Panc1 (cell line): ENCODE measurements at regions not wholly inside any gene's neighbourhood (a gene's known extent, or its start where the extent isn't known, plus 50 kb on each side); places are given as distances from the start of the nearest gene placed in this dataset.

Experiments
- ATAC-seq: fragments of 200-7000 bp; cut with Tn5 transposase; 2 replicates; pipeline ENCODE4 v1.9.1; 2020; ENCODE audit warnings: mild to moderate bottlenecking, moderate library complexity
- BruUV-seq: library from RNA; stranded (reverse); fragments of 400-500 nt; replicated peaks from 2 replicates; lab custom pipeline; 2021; lab: Mats Ljungman, UMichigan
- CTCF ChIA-PET: fragments of 300-600 bp; sonication (Branson Sonifier 250); formaldehyde crosslinking; loops from one replicate; lab custom pipeline; 2022; ENCODE audit warnings: antibody characterized with exemption; lab: Charles Lee
- POLR2A ChIA-PET: fragments of 300-600 bp; sonication (Branson Sonifier 250); formaldehyde crosslinking; loops from one replicate; lab custom pipeline; 2022; ENCODE audit warnings: antibody characterized with exemption; lab: Charles Lee
- DNase-seq: peaks from one replicate; pipeline ENCODE4 v3.0.0-alpha.2; 2010; ENCODE audit warnings: low read depth, low spot score
- H3K27ac ChIP-seq: 2 replicates; pipeline ENCODE4 v1.5.1; 2011; ENCODE audit warnings: mild to moderate bottlenecking, low read length, inconsistent platforms
- H3K27me3 ChIP-seq: fragments of 200-500 bp; sonication (Bioruptor generic); 2 replicates; pipeline ENCODE4 v1.6.0; 2014; ENCODE audit warnings: low read length, inconsistent platforms; ENCODE audit not compliant: control insufficient read depth, insufficient read depth
- H3K36me3 ChIP-seq: fragments of 200-500 bp; sonication (Bioruptor generic); 2 replicates; pipeline ENCODE4 v1.5.1; 2014; ENCODE audit warnings: inconsistent platforms, mild to moderate bottlenecking, low read length, moderate library complexity; ENCODE audit not compliant: control insufficient read depth, insufficient read depth
- H3K4me1 ChIP-seq: 2 replicates; pipeline ENCODE4 v1.5.1; 2011; ENCODE audit warnings: inconsistent platforms, mild to moderate bottlenecking, low read length, moderate library complexity; ENCODE audit not compliant: control insufficient read depth, insufficient read depth
- H3K4me3 ChIP-seq, 2 experiments: 2 replicates each; pipeline ENCODE4 v1.5.1; 2011 to 2012; ENCODE audit warnings: low read depth in 2 of 2, low read length in 2 of 2, mild to moderate bottlenecking in 2 of 2, inconsistent platforms in 1 of 2, moderate library complexity in 1 of 2
- H3K9me3 ChIP-seq: fragments of 200-500 bp; sonication (Bioruptor generic); 2 replicates; pipeline ENCODE4 v1.5.1; 2014; ENCODE audit warnings: low read depth, mild to moderate bottlenecking, inconsistent platforms, low read length, moderate library complexity; ENCODE audit not compliant: control insufficient read depth, insufficient read depth
- CTCF ChIP-seq: fragments of 450-650 bp; IDR thresholded peaks from 2 replicates; pipeline ENCODE4 v1.5.1; 2017; ENCODE audit warnings: mild to moderate bottlenecking
- POLR2AphosphoS5 ChIP-seq: IDR thresholded peaks from 2 replicates; pipeline ENCODE4 v1.6.1; 2012; ENCODE audit warnings: mild to moderate bottlenecking, low read depth, low read length, moderate library complexity
- REST ChIP-seq, 2 experiments: IDR thresholded peaks; 2 replicates each; pipeline ENCODE4 v1.6.1; 2011 to 2012; ENCODE audit warnings: low read depth in 2 of 2, control low read depth in 1 of 2, low read length in 1 of 2, mild to moderate bottlenecking in 1 of 2, moderate library complexity in 1 of 2; ENCODE audit not compliant: insufficient read depth in 1 of 2
- SIN3A ChIP-seq: IDR thresholded peaks from 2 replicates; pipeline ENCODE4 v1.6.1; 2012; ENCODE audit warnings: low read depth, mild to moderate bottlenecking, low read length, moderate library complexity, borderline replicate concordance; ENCODE audit not compliant: insufficient read depth
- TCF7L2 ChIP-seq: IDR thresholded peaks from 2 replicates; pipeline ENCODE4 v1.6.1; 2011; ENCODE audit warnings: mild to moderate bottlenecking, low read depth, low read length, inconsistent platforms
- in situ Hi-C: cut with HindIII; loops from 2 replicates; pipeline ENCODE4 v1.10.0; 2016; ENCODE audit warnings: low sequenced_read_pairs, low pct_unique_long_range_greater_than_20kb
- intact Hi-C: fragments of 100-400 bp; cut with micrococcal nuclease; formaldehyde crosslinking; loops from one replicate; pipeline ENCODE4 v1.10.0; 2022; ENCODE audit not compliant: unreplicated experiment

GRCh38 chr1:38780133-38780532 is 79.4 kb downstream of the RRAGC start:
- no peaks in the 10 kb centered on the region for H3K36me3 ChIP-seq
- no peaks in the 10 kb centered on the region for H3K4me1 ChIP-seq
- intact Hi-C loops: no loop called here
- no peak overlapping the region for H3K27ac ChIP-seq
- TF ChIP-seq REST (IDR thresholded peaks at IDR 0.05; ENCODE audit: insufficient read depth in 1 of 2, low read depth in 2 of 2, low read length in 1 of 2): no peak
- TF ChIP-seq CTCF: no peak
- TF ChIP-seq POLR2AphosphoS5: no peak
- TF ChIP-seq TCF7L2: no peak
- no peak for TF ChIP-seq SIN3A
- ChIA-PET CTCF (no interaction called here), POLR2A (no interaction called here)
- ATAC-seq (no peak), DNase-seq (no peak)
- no TSS peak for BruUV-seq
- in situ Hi-C loops: no loop called here
- no peaks in the 10 kb centered on the region for H3K9me3 ChIP-seq
- H3K27me3 ChIP-seq: peaks cover 28% of the 10 kb centered on the region
- no peak overlapping the region for H3K4me3 ChIP-seq

DNA sequence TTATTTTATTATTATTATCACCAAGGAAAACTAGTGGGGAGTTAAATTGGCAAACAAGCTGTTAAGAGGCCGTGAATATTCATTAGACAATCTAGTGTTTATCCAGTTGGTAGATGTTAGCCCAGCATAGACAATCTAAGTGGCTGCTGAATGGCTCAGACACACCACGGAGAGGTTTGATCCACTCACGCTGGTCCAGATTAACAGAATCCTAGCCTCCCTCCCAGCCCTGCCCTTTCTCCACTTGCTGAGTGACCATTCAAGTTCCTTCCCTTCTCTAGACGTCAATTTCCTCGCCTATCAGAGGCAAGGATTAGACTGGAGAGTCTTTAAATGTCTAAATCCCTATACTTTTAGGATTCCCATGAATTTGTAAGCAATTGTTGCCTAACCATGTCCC is 80.1 kb downstream of the RRAGC start:
- in situ Hi-C loops (no loop called here), intact Hi-C loops (no loop called here)
- DNase-seq (no peak), ATAC-seq (no peak)
- H3K9me3 ChIP-seq: no peaks in the 10 kb centered on the region
- TF ChIP-seq SIN3A (no peak), CTCF (no peak), REST (IDR thresholded peaks at IDR 0.05; ENCODE audit: insufficient read depth in 1 of 2, low read depth in 2 of 2, low read length in 1 of 2) (no peak), POLR2AphosphoS5 (no peak), TCF7L2 (no peak)
- H3K27me3 ChIP-seq: peaks cover 28% of the 10 kb centered on the region
- no peak overlapping the region for H3K4me3 ChIP-seq
- no peaks in the 10 kb centered on the region for H3K36me3 ChIP-seq
- no peaks in the 10 kb centered on the region for H3K4me1 ChIP-seq
- no peak overlapping the region for H3K27ac ChIP-seq
- BruUV-seq: no TSS peak
- ChIA-PET CTCF (no interaction called here), POLR2A (no interaction called here)
